ENCODE measurements at regions not wholly inside any gene's neighbourhood (a gene's known extent, or its start where the extent isn't known, plus 50 kb on each side); places are given as distances from the start of the nearest gene placed in this dataset.

GRCh38 chr3:132241776-132242514 lies 75.3 kb upstream of the ACP3 start:
- TF ChIP-seq, protein P1, sequence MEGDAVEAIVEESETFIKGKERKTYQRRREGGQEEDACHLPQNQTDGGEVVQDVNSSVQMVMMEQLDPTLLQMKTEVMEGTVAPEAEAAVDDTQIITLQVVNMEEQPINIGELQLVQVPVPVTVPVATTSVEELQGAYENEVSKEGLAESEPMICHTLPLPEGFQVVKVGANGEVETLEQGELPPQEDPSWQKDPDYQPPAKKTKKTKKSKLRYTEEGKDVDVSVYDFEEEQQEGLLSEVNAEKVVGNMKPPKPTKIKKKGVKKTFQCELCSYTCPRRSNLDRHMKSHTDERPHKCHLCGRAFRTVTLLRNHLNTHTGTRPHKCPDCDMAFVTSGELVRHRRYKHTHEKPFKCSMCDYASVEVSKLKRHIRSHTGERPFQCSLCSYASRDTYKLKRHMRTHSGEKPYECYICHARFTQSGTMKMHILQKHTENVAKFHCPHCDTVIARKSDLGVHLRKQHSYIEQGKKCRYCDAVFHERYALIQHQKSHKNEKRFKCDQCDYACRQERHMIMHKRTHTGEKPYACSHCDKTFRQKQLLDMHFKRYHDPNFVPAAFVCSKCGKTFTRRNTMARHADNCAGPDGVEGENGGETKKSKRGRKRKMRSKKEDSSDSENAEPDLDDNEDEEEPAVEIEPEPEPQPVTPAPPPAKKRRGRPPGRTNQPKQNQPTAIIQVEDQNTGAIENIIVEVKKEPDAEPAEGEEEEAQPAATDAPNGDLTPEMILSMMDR (IDR thresholded peaks at IDR 0.05; ENCODE audit: insufficient read depth, low read length), result no peak
- DNase-seq (ENCODE audit: low read depth), result no peak
- no peak overlapping the region for H3K4me3 ChIP-seq (ENCODE audit: low read depth, low read length)

DNA sequence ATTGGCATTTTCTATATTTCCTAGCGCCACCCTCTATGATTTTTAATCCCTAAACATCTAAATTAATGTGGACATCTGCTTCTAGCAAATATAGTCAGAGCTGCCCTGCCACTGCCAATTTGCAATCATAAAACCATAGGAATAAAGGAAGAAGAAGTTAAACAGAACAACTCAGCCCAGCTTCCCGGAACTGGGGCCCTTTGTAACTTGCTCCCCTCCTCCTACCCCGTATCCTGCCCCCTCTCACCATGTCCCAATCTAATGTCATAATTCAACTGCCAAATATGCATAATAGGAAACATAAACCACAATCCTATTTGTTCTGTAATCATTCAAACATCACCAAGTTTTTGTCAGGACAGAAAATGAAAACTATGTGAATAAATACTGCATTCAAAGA lies 74.4 kb upstream of the ACP3 start:
- H3K4me3 ChIP-seq (ENCODE audit: low read depth, low read length), result no peak overlapping the region
- no peak for DNase-seq (ENCODE audit: low read depth)
- TF ChIP-seq, protein P1 (IDR thresholded peaks at IDR 0.05; ENCODE audit: insufficient read depth, low read length), result no peak

GRCh38 chr3:132245552-132246142 lies 71.6 kb upstream of the ACP3 start:
- TF ChIP-seq, protein P1 (IDR thresholded peaks at IDR 0.05; ENCODE audit: insufficient read depth, low read length), result no peak
- DNase-seq (ENCODE audit: low read depth), result peak; percentile 38
- no peak overlapping the region for H3K4me3 ChIP-seq (ENCODE audit: low read depth, low read length)

DNA sequence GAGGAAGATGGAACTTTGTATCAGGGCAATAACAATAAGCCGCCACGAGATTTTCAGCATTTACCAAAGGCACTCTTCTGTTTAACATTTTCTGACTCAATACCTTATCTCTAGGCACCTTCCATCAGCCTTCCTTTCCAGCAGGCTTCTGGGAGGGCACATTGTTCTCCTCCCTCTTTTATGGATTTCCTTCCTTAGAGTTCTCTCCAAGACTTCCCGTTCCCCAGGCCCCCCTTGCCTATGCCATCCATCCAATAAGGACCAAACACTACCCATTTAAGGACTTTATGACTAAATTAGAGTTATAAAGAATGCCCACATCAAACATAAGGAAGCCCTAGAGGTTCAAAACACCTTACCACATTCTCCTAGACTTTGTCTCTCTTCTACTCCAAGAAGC lies 71.0 kb upstream of the ACP3 start:
- TF ChIP-seq, protein P1 (IDR thresholded peaks at IDR 0.05; ENCODE audit: insufficient read depth, low read length), result no peak
- DNase-seq (ENCODE audit: low read depth), result no peak

DNA sequence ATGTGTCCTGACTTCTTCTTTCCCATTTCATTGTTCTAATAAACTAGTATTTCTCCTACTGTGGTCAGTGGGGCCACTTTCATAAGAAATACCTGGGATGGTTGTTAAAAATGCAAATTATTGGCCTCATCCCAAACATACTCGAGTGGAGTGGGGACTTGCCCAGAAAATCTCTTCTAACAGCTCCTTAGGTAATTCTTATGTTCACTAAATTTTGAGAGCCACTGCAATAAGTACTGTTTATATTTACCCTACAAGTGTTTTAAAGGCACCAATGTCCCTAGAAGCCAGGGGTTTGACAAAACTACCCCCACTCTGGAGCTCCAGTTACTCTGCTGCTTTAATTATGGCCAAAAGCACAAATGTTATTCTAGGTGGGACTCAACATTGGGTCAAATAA lies 70.0 kb upstream of the ACP3 start:
- TF ChIP-seq, protein P1 (IDR thresholded peaks at IDR 0.05; ENCODE audit: insufficient read depth, low read length), result no peak
- H3K4me3 ChIP-seq (ENCODE audit: low read depth, low read length), result no peak overlapping the region
- DNase-seq (ENCODE audit: low read depth), result no peak

More for the DNA sequence above, 71.0 kb upstream of the ACP3 start:
- H3K4me3 ChIP-seq (ENCODE audit: low read depth, low read length), result no peak overlapping the region

DNA sequence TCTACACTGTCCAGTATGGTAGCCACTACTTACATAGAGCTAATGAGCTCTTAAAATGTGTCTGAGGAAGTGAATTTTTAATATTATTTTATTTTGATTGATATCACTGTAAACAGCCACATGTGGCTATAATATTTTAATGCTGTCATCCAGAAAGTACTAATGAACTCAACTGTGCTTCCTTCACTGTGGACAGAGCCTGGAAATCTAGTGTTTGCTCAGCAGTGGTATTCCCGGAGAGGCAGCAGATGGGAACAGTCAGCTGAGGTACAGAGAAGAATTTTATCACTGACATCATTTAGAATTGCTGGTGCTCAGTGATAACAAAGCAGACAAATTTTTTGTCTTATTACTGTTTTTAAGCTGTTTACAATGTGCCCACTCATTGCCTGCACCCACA lies 68.7 kb upstream of the ACP3 start:
- DNase-seq (ENCODE audit: low read depth), result no peak
- no peak overlapping the region for H3K4me3 ChIP-seq (ENCODE audit: low read depth, low read length)
- TF ChIP-seq, protein P1 (IDR thresholded peaks at IDR 0.05; ENCODE audit: insufficient read depth, low read length), result no peak

Measured in fibroblast of the aortic adventitia (primary cell).